ENCODE measurements at regions not wholly inside any gene's neighbourhood (a gene's known extent, or its start where the extent isn't known, plus 50 kb on each side); places are given as distances from the start of the nearest gene placed in this dataset.
"Not testable (repeated sequence)": the region's sequence is repeated elsewhere in the genome, so short reads cannot be mapped to it uniquely, and the experiment has no call there.

DNA sequence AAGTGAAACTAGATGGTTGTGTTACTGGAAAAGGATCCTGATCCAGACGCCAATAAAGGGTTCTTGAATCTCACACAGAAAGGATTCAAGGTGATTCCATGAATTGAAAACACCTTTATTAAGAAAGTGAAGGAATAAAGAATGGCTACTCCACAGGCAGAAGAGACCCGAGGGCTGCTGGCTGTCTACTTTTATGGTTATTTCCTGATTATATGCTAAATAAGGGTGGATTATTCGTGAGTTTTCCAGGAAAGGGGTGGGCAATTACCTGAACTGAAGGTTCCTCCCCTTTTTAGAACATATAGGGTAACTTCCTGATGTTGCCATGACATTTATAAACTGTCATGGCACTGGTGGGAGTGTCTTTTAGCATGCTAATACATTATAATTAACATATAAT is 50.9 kb upstream of the WARS2 start:
- no peak overlapping the region for H3K4me3 ChIP-seq (ENCODE audit: low read length in 2 of 2)
- intact Hi-C loops (cut with micrococcal nuclease): no loop called here
- H3K27ac ChIP-seq (ENCODE audit: low read depth, low read length): no peak overlapping the region
- Mint-ChIP-seq H3K4me3 (no peak overlapping the region), H3K36me3 (peaks cover 27 to 75% of the 10 kb centered on the region in 2 donors), H3K27me3 (no peaks in the 10 kb centered on the region), H3K9me3 (peaks cover 4 to 29% (median 18%) of the 10 kb centered on the region in 8 donors), H3K27ac (no peak overlapping the region), H3K4me1 (no peaks in the 10 kb centered on the region)
- H3K36me3 ChIP-seq (ENCODE audit: insufficient read depth, low read length): no peaks in the 10 kb centered on the region
- no peaks in the 10 kb centered on the region for H3K9me3 ChIP-seq (ENCODE audit: control insufficient read depth in 1 of 2, low read length in 2 of 2)
- no peaks in the 10 kb centered on the region for H3K27me3 ChIP-seq (ENCODE audit: insufficient read depth, low read length)
- DNase-seq: no peak
- POLR2A ChIA-PET (ENCODE audit: partially characterized antibody): no interaction called here
- no peaks in the 10 kb centered on the region for H3K4me1 ChIP-seq (ENCODE audit: insufficient read depth, low read length)
- CTCF ChIA-PET (ENCODE audit: partially characterized antibody): no interaction called here

DNA sequence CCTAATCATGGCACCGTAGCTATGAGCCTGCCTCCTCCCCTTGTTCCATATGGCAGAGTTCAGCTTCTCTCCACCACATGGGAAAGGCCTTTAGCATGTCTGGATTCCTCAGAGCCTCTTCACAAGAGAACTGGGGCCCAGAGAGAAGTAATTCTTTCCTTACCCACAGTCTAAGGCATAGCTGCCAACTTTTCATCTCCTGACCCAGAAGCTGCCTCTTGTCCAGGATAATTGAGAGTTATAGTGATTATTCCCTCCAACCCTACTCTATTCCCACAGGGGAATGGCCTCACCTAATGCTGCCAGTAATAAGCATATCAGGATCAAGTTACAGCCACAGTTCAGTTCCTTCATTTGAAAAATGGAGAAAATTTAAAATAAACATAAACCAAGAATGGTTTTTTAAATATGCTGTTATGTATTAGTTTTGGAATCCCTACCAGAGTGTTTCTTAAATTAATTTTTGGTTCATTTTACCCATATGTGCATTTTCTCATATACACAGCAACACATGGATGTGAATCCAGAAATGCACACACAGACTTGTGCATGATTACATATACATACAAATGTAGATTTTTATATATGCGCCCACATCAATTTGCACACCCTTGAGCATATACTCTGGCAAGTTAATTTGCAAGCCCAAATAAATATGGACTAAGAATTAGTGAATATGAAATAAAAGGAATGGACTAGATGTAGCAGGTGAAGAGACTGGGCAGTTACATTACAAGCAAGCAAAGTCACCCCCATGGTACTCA is 63.9 kb upstream of the WARS2 start:
- Mint-ChIP-seq H3K4me3 (no peak overlapping the region), H3K4me1 (no peaks in the 10 kb centered on the region), H3K36me3 (peaks cover 12 to 53% of the 10 kb centered on the region in 2 donors), H3K27me3 (no peaks in the 10 kb centered on the region), H3K9me3 (peaks cover 2 to 26% (median 11%) of the 10 kb centered on the region in 8 donors), H3K27ac (no peak overlapping the region)
- DNase-seq: no peak
- POLR2A ChIA-PET (ENCODE audit: partially characterized antibody): no interaction called here
- Histone ChIP-seq H3K27me3 (ENCODE audit: insufficient read depth, low read length) (no peaks in the 10 kb centered on the region), H3K4me1 (ENCODE audit: insufficient read depth, low read length) (no peaks in the 10 kb centered on the region), H3K4me3 (ENCODE audit: low read length in 2 of 2) (no peak overlapping the region), H3K9me3 (ENCODE audit: control insufficient read depth in 1 of 2, low read length in 2 of 2) (peaks cover 0 to 2% of the 10 kb centered on the region in 2 donors), H3K36me3 (ENCODE audit: insufficient read depth, low read length) (no peaks in the 10 kb centered on the region), H3K27ac (ENCODE audit: low read depth, low read length) (no peak overlapping the region)
- CTCF ChIA-PET (ENCODE audit: partially characterized antibody): no interaction called here
- intact Hi-C loops (cut with micrococcal nuclease): no loop called here

DNA sequence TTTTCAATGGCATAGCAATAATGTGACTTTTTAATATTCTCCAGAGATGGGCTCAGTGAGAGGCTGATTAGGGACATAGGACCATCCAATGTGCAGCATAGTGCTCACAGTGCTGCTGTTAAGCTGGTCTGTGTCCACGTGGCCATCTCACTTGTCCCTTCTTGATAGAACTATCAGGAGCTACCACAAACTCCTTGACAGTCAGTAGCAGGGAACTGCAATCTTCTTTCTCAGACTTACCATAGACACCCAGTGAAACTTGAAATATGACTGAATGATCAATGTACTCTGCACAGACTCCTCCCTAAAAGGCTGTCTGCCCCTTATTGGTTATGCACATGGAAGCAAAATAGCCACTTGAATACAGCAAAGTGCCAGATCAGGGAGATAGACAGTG is 64.5 kb upstream of the WARS2 start:
- Mint-ChIP-seq H3K4me3 (no peak overlapping the region), H3K27me3 (no peaks in the 10 kb centered on the region), H3K9me3 (peaks cover 2 to 20% (median 8%) of the 10 kb centered on the region in 8 donors), H3K36me3 (peaks cover 12 to 56% of the 10 kb centered on the region in 2 donors), H3K4me1 (no peaks in the 10 kb centered on the region), H3K27ac (no peak overlapping the region)
- intact Hi-C loops (cut with micrococcal nuclease): no loop called here
- Histone ChIP-seq H3K4me1 (ENCODE audit: insufficient read depth, low read length) (no peaks in the 10 kb centered on the region), H3K36me3 (ENCODE audit: insufficient read depth, low read length) (no peaks in the 10 kb centered on the region), H3K9me3 (ENCODE audit: control insufficient read depth in 1 of 2, low read length in 2 of 2) (no peaks in the 10 kb centered on the region), H3K4me3 (ENCODE audit: low read length in 2 of 2) (no peak overlapping the region), H3K27me3 (ENCODE audit: insufficient read depth, low read length) (no peaks in the 10 kb centered on the region), H3K27ac (ENCODE audit: low read depth, low read length) (no peak overlapping the region)
- ChIA-PET POLR2A (ENCODE audit: partially characterized antibody) (no interaction called here), CTCF (ENCODE audit: partially characterized antibody) (no interaction called here)
- DNase-seq: no peak

DNA sequence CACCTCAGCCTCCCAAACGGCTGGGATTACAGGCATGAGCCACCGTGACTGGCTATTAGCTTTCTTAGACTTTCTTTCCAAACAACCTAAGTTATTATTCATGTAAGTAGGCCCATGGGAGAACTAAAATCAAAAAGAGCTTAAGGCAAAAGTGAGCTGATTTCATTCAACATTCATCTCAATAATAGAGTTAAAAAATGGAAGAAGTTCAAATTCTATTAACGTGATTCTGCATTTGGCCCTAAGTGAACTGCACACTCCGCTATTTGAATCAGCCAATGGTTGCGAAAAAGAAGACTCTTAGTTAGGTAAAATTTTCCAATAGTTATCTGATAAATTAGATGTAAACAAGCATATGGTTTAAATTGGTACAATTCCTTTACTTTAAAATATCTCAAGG is 68.6 kb upstream of the WARS2 start:
- DNase-seq: no peak
- H3K9me3 ChIP-seq (ENCODE audit: control insufficient read depth in 1 of 2, low read length in 2 of 2): no peaks in the 10 kb centered on the region
- no peak overlapping the region for H3K27ac ChIP-seq (ENCODE audit: low read depth, low read length)
- Mint-ChIP-seq H3K27ac (no peak overlapping the region), H3K9me3 (peaks cover 0 to 15% (median 4%) of the 10 kb centered on the region in 8 donors), H3K4me1 (no peaks in the 10 kb centered on the region), H3K27me3 (no peaks in the 10 kb centered on the region), H3K36me3 (peaks cover 16 to 47% of the 10 kb centered on the region in 2 donors), H3K4me3 (no peak overlapping the region)
- POLR2A ChIA-PET (ENCODE audit: partially characterized antibody): no interaction called here
- H3K4me1 ChIP-seq (ENCODE audit: insufficient read depth, low read length): no peaks in the 10 kb centered on the region
- no peaks in the 10 kb centered on the region for H3K27me3 ChIP-seq (ENCODE audit: insufficient read depth, low read length)
- no peaks in the 10 kb centered on the region for H3K36me3 ChIP-seq (ENCODE audit: insufficient read depth, low read length)
- CTCF ChIA-PET (ENCODE audit: partially characterized antibody): no interaction called here
- intact Hi-C loops (cut with micrococcal nuclease): no loop called here
- no peak overlapping the region for H3K4me3 ChIP-seq (ENCODE audit: low read length in 2 of 2)

DNA sequence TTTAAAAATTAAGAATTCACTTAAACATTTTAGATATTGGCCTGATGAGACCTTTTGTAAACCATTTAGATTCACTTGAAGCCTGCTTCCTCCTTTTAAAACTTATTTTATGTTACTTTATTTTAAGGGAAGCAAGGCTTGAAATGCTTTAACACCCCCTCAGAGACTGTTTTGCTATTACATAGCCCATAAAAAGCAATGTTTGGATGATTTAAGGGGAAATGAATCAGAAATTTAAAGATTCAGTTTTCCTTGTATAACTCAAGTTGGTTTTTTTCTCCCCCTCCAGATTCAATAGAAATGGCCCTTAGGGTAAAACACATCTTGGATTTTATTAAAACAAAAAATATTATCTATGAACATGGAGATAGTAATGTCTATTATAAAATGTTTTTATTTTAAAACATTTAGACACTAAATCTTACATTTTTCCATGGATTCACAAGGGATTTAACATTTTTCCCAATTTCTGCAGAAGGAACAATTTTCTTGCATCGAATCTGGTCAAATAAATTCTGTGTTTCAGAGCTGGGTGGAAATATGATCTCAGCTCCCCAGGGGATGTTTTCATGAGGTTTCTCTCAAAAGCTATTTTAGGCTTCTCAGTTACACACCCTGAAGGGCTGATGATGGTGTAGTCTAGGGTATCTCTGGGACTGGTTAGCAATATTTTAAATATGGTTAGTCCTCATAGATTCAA is 69.3 kb upstream of the WARS2 start:
- H3K36me3 Mint-ChIP-seq: peaks cover 16 to 47% of the 10 kb centered on the region in 2 donors
- CTCF ChIA-PET (ENCODE audit: partially characterized antibody): no interaction called here
- peaks cover 0 to 20% (median 4%) of the 10 kb centered on the region in 8 donors for H3K9me3 Mint-ChIP-seq

DNA sequence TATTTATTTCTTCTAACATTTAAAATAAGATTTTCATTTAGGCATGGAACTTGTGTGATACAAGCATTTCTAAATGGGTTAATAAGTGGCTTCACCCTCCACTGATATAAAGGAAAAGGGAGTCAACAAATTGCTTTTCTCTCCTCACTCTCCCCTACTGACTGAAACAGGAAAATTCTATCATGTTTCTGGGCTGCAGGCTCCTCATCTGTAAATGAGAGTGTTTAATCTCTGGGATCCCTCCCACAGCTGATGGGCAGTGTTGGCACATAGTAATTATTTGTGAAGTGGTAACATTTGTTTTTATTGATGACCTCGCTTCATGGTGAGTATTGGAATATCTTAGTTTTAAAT is 69.8 kb upstream of the WARS2 start:
- DNase-seq: no peak
- no peak overlapping the region for H3K27ac Mint-ChIP-seq
- no peak overlapping the region for H3K4me3 ChIP-seq (ENCODE audit: low read length in 2 of 2)
- H3K9me3 ChIP-seq (ENCODE audit: control insufficient read depth in 1 of 2, low read length in 2 of 2): no peaks in the 10 kb centered on the region
- ChIA-PET POLR2A (ENCODE audit: partially characterized antibody) (no interaction called here), CTCF (ENCODE audit: partially characterized antibody) (no interaction called here)
- H3K27ac ChIP-seq (ENCODE audit: low read depth, low read length): no peak overlapping the region
- peaks cover 16 to 47% of the 10 kb centered on the region in 2 donors for H3K36me3 Mint-ChIP-seq
- H3K36me3 ChIP-seq (ENCODE audit: insufficient read depth, low read length): no peaks in the 10 kb centered on the region
- no peaks in the 10 kb centered on the region for H3K27me3 Mint-ChIP-seq
- no peaks in the 10 kb centered on the region for H3K4me1 Mint-ChIP-seq
- no peaks in the 10 kb centered on the region for H3K4me1 ChIP-seq (ENCODE audit: insufficient read depth, low read length)
- intact Hi-C loops (cut with micrococcal nuclease): no loop called here
- peaks cover 0 to 20% (median 4%) of the 10 kb centered on the region in 8 donors for H3K9me3 Mint-ChIP-seq
- H3K4me3 Mint-ChIP-seq: no peak overlapping the region
- H3K27me3 ChIP-seq (ENCODE audit: insufficient read depth, low read length): no peaks in the 10 kb centered on the region

More for the DNA sequence above, 69.3 kb upstream of the WARS2 start:
- Histone ChIP-seq H3K27me3 (ENCODE audit: insufficient read depth, low read length) (no peaks in the 10 kb centered on the region), H3K9me3 (ENCODE audit: control insufficient read depth in 1 of 2, low read length in 2 of 2) (no peaks in the 10 kb centered on the region), H3K27ac (ENCODE audit: low read depth, low read length) (no peak overlapping the region), H3K4me1 (ENCODE audit: insufficient read depth, low read length) (no peaks in the 10 kb centered on the region), H3K36me3 (ENCODE audit: insufficient read depth, low read length) (no peaks in the 10 kb centered on the region), H3K4me3 (ENCODE audit: low read length in 2 of 2) (no peak overlapping the region)
- POLR2A ChIA-PET (ENCODE audit: partially characterized antibody): no interaction called here
- H3K27ac Mint-ChIP-seq: no peak overlapping the region
- DNase-seq: no peak
- H3K4me1 Mint-ChIP-seq: no peaks in the 10 kb centered on the region
- H3K27me3 Mint-ChIP-seq: no peaks in the 10 kb centered on the region
- H3K4me3 Mint-ChIP-seq: no peak overlapping the region
- intact Hi-C loops (cut with micrococcal nuclease): no loop called here

DNA sequence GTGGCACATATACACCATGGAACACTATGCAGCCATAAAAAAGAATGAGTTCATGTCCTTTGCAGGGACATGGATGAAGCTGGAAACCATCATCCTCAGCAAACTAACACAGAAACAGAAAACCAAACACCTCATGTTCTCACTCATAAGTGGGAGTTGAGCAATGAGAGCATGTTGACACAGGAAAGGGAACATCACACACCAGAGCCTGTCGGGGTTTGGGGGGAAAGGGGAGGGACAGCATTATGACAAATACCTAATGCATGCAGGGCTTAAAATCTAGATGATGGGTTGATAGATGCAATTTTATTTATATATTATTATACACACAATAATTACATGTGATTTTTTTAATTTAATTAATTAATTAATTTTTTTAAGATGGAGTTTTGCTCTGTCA is 72.8 kb upstream of the WARS2 start:
- DNase-seq; H3K27ac ChIP-seq (ENCODE audit: low read depth, low read length); H3K4me3 Mint-ChIP-seq; H3K27ac Mint-ChIP-seq; H3K4me1 Mint-ChIP-seq; H3K4me3 ChIP-seq (ENCODE audit: low read length in 2 of 2); H3K27me3 ChIP-seq (ENCODE audit: insufficient read depth, low read length); H3K9me3 ChIP-seq (ENCODE audit: control insufficient read depth in 1 of 2, low read length in 2 of 2); H3K36me3 ChIP-seq (ENCODE audit: insufficient read depth, low read length); CTCF ChIA-PET (ENCODE audit: partially characterized antibody); POLR2A ChIA-PET (ENCODE audit: partially characterized antibody); H3K27me3 Mint-ChIP-seq; intact Hi-C loops (cut with micrococcal nuclease); H3K4me1 ChIP-seq (ENCODE audit: insufficient read depth, low read length): not testable (repeated sequence)
- Mint-ChIP-seq H3K36me3 (peaks cover 13 to 47% of the 10 kb centered on the region in 2 donors), H3K9me3 (peaks cover 0 to 15% (median 3%) of the 10 kb centered on the region in 8 donors)

Data from CD4-positive, alpha-beta memory T cell (primary cell).